ENCODE measurements at regions not wholly inside any gene's neighbourhood (a gene's known extent, or its start where the extent isn't known, plus 50 kb on each side); places are given as distances from the start of the nearest gene placed in this dataset.
A peak's percentile ranks its signal among the peaks of the same experiment; 100 is the strongest.

- DNase-seq = peak; percentile 13
These were observed 674.5 kb downstream of the KCNJ3 start for GRCh38 chr2:155372969-155373368.

GRCh38 chr2:155368934-155369333, 670.4 kb downstream of the KCNJ3 start:
- peak; percentile 14 for DNase-seq

GRCh38 chr2:155364766-155365165, 666.3 kb downstream of the KCNJ3 start:
- no peak for DNase-seq

- DNase-seq = no peak
These were observed 664.9 kb downstream of the KCNJ3 start for GRCh38 chr2:155363349-155363888.

- no peak for DNase-seq
These were observed 658.7 kb downstream of the KCNJ3 start for GRCh38 chr2:155357172-155357571.

- DNase-seq = no peak
These were observed 657.8 kb downstream of the KCNJ3 start for GRCh38 chr2:155356250-155356649.

- no peak for DNase-seq
These were observed 652.5 kb downstream of the KCNJ3 start for GRCh38 chr2:155350783-155351580.

GRCh38 chr2:155332016-155332415, 633.5 kb downstream of the KCNJ3 start:
- no peak for DNase-seq

- DNase-seq = no peak
These were observed 621.7 kb downstream of the KCNJ3 start for GRCh38 chr2:155320236-155320635.

- DNase-seq = no peak
These were observed 620.2 kb downstream of the KCNJ3 start for GRCh38 chr2:155318710-155319109.

- DNase-seq = no peak
These were observed 617.3 kb downstream of the KCNJ3 start for GRCh38 chr2:155315768-155316167.

GRCh38 chr2:155310589-155310988, 612.1 kb downstream of the KCNJ3 start:
- DNase-seq = peak; percentile 11

GRCh38 chr2:155309483-155309882, 611.0 kb downstream of the KCNJ3 start:
- no peak for DNase-seq

GRCh38 chr2:155308367-155309009, 610.0 kb downstream of the KCNJ3 start:
- no peak for DNase-seq

- DNase-seq = no peak
These were observed 602.7 kb downstream of the KCNJ3 start for GRCh38 chr2:155301221-155301620.

GRCh38 chr2:155298001-155298400, 599.5 kb downstream of the KCNJ3 start:
- DNase-seq = no peak

GRCh38 chr2:155294358-155294757, 595.9 kb downstream of the KCNJ3 start:
- DNase-seq = no peak

- no peak for DNase-seq
These were observed 583.4 kb downstream of the KCNJ3 start for GRCh38 chr2:155281907-155282306.

GRCh38 chr2:155273323-155273722, 574.8 kb downstream of the KCNJ3 start:
- DNase-seq = no peak

- DNase-seq = no peak
These were observed 568.1 kb downstream of the KCNJ3 start for GRCh38 chr2:155266583-155266982.

GRCh38 chr2:155266109-155266508, 567.6 kb downstream of the KCNJ3 start:
- DNase-seq = no peak

GRCh38 chr2:155256803-155257202, 558.3 kb downstream of the KCNJ3 start:
- no peak for DNase-seq

GRCh38 chr2:155250800-155251199, 552.3 kb downstream of the KCNJ3 start:
- no peak for DNase-seq

GRCh38 chr2:155240176-155240575, 541.7 kb downstream of the KCNJ3 start:
- DNase-seq = no peak

Data from NCI-H1105 (cell line).